MM.1S (cell line): ENCODE measurements at regions not wholly inside any gene's neighbourhood (a gene's known extent, or its start where the extent isn't known, plus 50 kb on each side); places are given as distances from the start of the nearest gene placed in this dataset.

ENCODE experiments used
- EZH2 ChIP-seq: fragments of 300-600 bp; sonication (generic); optimal IDR thresholded peaks from 2 replicates; pipeline ENCODE3; 2017; ENCODE audit warnings: low read depth, mild to moderate bottlenecking, antibody characterized with exemption, low read length, mixed read lengths
- EZH2phosphoT487 ChIP-seq: fragments of 300-600 bp; sonication (generic); IDR thresholded peaks from 2 replicates; pipeline ENCODE4 v1.6.1; 2018; ENCODE audit warnings: antibody characterized with exemption, low read length
- TF ChIP-seq, protein P1 (sequence below): fragments of 300-600 bp; sonication (generic); IDR thresholded peaks from 2 replicates; pipeline ENCODE4 v1.5.1; 2016; ENCODE audit warnings: antibody characterized with exemption, low read length, mixed read lengths

DNA sequence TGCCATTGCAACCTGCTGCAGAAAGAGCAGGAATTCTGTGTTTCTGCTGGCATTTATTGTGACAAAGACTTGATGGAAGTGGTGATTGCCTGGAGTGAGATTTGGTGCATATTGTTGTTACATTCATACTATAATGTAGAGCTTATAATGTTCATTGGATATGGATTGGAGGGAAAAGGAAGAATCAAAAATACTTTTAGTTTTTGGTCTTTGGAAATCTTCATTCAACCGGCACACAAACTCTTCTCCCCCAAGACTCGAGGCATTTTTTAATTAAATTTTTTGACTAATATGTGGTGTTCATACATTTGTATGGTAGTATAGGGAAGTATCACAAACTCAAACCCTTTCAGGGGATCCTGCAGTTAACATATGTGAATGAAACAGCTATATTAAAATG, 380.8 kb downstream of the DOK5 start:
- TF ChIP-seq, protein P1, sequence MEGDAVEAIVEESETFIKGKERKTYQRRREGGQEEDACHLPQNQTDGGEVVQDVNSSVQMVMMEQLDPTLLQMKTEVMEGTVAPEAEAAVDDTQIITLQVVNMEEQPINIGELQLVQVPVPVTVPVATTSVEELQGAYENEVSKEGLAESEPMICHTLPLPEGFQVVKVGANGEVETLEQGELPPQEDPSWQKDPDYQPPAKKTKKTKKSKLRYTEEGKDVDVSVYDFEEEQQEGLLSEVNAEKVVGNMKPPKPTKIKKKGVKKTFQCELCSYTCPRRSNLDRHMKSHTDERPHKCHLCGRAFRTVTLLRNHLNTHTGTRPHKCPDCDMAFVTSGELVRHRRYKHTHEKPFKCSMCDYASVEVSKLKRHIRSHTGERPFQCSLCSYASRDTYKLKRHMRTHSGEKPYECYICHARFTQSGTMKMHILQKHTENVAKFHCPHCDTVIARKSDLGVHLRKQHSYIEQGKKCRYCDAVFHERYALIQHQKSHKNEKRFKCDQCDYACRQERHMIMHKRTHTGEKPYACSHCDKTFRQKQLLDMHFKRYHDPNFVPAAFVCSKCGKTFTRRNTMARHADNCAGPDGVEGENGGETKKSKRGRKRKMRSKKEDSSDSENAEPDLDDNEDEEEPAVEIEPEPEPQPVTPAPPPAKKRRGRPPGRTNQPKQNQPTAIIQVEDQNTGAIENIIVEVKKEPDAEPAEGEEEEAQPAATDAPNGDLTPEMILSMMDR: no peak
- no peak for TF ChIP-seq EZH2
- no peak for TF ChIP-seq EZH2phosphoT487
